ENCODE measurements at regions not wholly inside any gene's neighbourhood (a gene's known extent, or its start where the extent isn't known, plus 50 kb on each side); places are given as distances from the start of the nearest gene placed in this dataset.

GRCh38 chr4:152149745-152150144 lies 386.1 kb downstream of the FBXW7 start:
- DNase-seq, result no peak
- no peak overlapping the region for H3K4me3 ChIP-seq
- H3K27me3 ChIP-seq, result no peaks in the 10 kb centered on the region
- H3K9me3 ChIP-seq, result no peaks in the 10 kb centered on the region
- TF ChIP-seq CTCF (IDR thresholded peaks at IDR 0.05) (no peak), POLR2A (IDR thresholded peaks at IDR 0.05) (no peak)
- no peak overlapping the region for H3K27ac ChIP-seq
- no peaks in the 10 kb centered on the region for H3K36me3 ChIP-seq
- intact Hi-C loops (cut with DNase I; ENCODE audit: low total_unique reads), result no loop called here
- H3K4me1 ChIP-seq, result no peaks in the 10 kb centered on the region

- Histone ChIP-seq H3K4me1 (no peaks in the 10 kb centered on the region), H3K9me3 (no peaks in the 10 kb centered on the region), H3K36me3 (no peaks in the 10 kb centered on the region), H3K4me3 (no peak overlapping the region), H3K27me3 (no peaks in the 10 kb centered on the region), H3K27ac (no peak overlapping the region)
- intact Hi-C loops (cut with DNase I; ENCODE audit: low total_unique reads), result no loop called here
- DNase-seq, result no peak
- TF ChIP-seq CTCF (IDR thresholded peaks at IDR 0.05) (no peak), POLR2A (IDR thresholded peaks at IDR 0.05) (no peak)
Measured at GRCh38 chr4:152148057-152148456, 387.2 kb upstream of the GATB start.

GRCh38 chr4:152146244-152146643 lies 385.4 kb upstream of the GATB start:
- Histone ChIP-seq H3K27me3 (no peaks in the 10 kb centered on the region), H3K4me1 (no peaks in the 10 kb centered on the region), H3K4me3 (no peak overlapping the region), H3K9me3 (no peaks in the 10 kb centered on the region), H3K27ac (no peak overlapping the region), H3K36me3 (no peaks in the 10 kb centered on the region)
- intact Hi-C loops (cut with DNase I; ENCODE audit: low total_unique reads), result no loop called here
- DNase-seq, result no peak
- no peak for TF ChIP-seq CTCF (IDR thresholded peaks at IDR 0.05)
- TF ChIP-seq POLR2A (IDR thresholded peaks at IDR 0.05), result no peak

GRCh38 chr4:152143806-152144205 lies 383.0 kb upstream of the GATB start:
- DNase-seq, result no peak
- TF ChIP-seq CTCF (IDR thresholded peaks at IDR 0.05), result no peak
- no peak for TF ChIP-seq POLR2A (IDR thresholded peaks at IDR 0.05)
- intact Hi-C loops (cut with DNase I; ENCODE audit: low total_unique reads), result no loop called here

GRCh38 chr4:152138451-152138850 lies 377.6 kb upstream of the GATB start:
- Histone ChIP-seq H3K36me3 (no peaks in the 10 kb centered on the region), H3K27ac (no peak overlapping the region), H3K4me1 (no peaks in the 10 kb centered on the region), H3K9me3 (no peaks in the 10 kb centered on the region), H3K27me3 (no peaks in the 10 kb centered on the region), H3K4me3 (no peak overlapping the region)
- intact Hi-C loops (cut with DNase I; ENCODE audit: low total_unique reads), result no loop called here
- DNase-seq, result no peak
- TF ChIP-seq POLR2A (IDR thresholded peaks at IDR 0.05) (no peak), CTCF (IDR thresholded peaks at IDR 0.05) (no peak)

More at GRCh38 chr4:152143806-152144205, 383.0 kb upstream of the GATB start:
- H3K4me3 ChIP-seq, result no peak overlapping the region
- H3K27me3 ChIP-seq, result no peaks in the 10 kb centered on the region
- no peaks in the 10 kb centered on the region for H3K4me1 ChIP-seq
- no peak overlapping the region for H3K27ac ChIP-seq
- H3K9me3 ChIP-seq, result no peaks in the 10 kb centered on the region
- H3K36me3 ChIP-seq, result no peaks in the 10 kb centered on the region
